Stimulated activated CD8-positive, alpha-beta memory T cell treated with anti-CD3 and anti-CD28 coated beads, Interleukin-15, amount 100 ng/mL, for 48 hours (primary cell): ENCODE measurements at regions not wholly inside any gene's neighbourhood (a gene's known extent, or its start where the extent isn't known, plus 50 kb on each side); places are given as distances from the start of the nearest gene placed in this dataset.

Experiments
- DNase-seq, 2 donors: peaks; one replicate each; pipeline ENCODE4 v3.0.0-alpha.2; 2020; ENCODE audit warnings: low read depth in 2 of 2

DNA sequence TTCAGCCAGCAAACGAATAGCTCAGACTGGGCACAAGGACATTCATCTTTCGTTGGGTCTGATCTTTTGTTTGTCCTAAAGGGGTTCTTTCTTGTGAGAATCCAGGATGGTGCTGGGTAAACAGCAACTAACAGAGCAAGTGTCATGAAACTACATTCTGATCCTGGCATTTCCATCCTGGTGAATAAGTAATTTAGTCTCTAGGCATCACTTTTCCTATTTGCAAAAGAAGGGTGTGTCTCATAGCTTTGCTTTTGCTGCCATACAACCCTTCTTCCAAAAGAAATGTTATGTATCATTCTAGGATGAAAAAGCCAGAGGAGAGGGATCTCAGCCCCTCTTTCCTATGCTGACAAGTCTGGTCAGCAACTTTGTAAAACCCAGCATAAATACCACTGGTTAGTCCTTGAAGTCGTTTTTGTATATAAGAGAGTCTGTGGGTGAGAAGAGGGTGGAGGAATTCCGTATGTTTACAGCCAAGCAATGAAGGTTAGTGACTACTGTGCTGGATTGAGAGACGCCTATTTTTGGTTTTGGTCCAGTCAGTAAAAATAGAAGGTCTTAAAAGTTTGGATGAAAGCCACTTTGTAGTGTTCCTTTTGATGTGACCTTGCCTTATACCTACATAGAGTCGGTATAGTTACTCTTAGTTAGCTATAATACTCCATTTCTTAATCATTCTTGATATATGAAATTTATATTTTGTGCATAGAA lies 88.4 kb upstream of the SLC25A13 start:
- no peak for DNase-seq

DNA sequence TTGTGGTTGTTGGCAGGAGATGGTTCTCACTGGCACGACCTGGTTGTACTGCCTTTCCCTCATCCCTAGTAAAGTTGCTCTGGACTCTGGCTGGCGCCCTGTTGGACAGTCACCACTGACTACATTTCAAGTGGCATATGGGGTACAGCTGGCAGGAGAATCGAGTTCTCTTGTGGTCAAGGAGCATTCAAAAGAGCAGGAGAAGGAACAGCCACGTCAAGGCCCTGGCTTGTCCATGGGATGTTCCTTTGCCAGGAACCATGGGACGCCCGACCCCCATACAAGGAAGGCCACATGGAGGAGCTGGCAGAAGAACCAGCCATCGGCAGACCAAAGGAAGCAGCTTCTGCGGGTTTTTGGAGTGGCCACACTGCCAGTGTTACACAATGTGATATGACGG lies 87.0 kb upstream of the SLC25A13 start:
- no peak for DNase-seq

DNA sequence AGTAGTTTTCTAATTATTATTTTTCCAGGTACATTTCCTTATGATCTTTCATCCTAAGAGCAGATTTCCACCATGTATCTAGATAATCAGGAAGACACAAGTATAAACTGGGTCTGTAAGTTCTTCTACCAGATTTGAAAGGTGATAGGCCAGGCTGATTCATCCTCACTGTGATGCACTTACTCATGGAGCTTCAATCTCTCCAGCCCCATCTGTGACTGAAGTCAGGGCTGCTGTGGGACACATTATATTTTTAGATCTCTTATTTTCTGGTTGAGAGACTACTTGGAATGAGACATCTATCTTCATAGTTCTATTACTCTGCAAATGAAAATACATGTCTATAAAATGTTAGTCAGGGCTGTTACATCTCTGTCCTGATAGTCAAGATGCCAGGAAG lies 85.5 kb upstream of the SLC25A13 start:
- no peak for DNase-seq

DNA sequence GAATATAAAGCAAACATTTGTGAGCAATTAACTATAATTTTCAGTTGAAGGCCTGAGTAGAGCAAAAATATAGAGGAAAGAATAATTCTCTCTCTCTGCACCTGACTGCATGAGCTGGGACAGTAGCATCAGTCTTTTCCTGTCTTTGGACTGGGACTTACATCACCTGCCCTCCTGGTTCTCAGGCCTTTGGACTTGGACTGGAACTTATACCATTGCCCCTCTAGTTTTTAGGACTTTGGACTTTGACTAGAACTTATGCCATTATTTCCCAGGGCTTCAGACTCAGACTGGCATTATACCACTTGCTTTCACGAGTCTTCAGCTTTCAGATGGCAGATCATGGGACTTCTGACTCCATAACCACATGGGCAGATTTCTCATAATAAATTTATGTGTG lies 81.0 kb upstream of the SLC25A13 start:
- no peak for DNase-seq

DNA sequence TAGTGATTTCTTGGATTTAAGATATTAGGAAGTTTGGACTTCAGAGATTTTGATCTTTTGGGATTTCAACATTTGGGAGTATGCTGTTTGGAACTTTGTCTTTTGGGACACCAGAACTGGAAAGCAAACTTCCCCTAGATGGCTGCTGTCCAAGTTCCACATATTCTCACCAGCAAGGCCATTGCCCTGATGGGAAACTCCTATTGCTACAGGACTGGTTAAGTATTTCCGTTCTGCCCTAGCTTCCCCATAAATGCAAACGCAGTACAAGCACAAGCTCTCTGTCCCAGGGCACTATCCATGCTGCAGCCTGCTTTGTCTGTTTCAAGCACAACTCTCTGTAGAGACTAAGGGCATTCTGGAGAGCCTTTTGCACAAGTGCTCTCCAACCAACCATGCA lies 79.3 kb upstream of the SLC25A13 start:
- no peak for DNase-seq

DNA sequence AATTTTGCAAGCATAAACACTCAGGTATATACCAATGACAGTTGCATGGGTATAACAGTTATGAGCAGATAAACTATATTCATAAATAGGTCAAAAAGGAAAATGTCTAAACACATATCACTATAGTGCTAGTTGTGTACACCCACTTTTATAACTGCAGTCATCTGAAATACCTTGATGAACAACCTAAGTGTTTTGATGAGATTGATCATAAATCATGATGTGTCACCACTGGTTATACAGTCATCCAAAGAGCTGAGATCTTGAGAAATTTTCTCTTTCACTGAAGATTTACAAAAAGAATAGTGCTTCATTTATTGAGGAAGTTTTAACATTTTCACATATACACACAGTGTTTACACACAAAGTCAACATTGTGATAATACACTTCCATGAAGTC lies 78.6 kb upstream of the SLC25A13 start:
- no peak for DNase-seq

DNA sequence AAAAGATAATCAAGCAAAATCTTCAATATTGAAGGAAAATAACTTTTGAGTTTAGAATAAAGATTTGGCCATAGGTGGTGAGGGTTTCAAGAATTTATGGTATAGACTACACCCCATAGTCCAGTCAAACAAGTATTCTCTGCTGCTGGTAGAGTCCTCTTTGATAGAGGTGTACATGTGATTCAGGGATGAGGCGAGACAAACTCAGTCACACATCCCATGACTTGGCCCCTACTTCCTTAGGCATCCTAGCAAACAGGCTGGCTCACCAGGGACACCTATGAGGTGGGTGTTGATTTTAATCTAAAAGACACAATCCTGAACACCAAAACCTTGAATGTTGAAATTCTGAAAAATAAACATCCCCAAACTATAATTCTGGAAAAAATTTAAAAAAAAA lies 78.1 kb upstream of the SLC25A13 start:
- no peak for DNase-seq

DNA sequence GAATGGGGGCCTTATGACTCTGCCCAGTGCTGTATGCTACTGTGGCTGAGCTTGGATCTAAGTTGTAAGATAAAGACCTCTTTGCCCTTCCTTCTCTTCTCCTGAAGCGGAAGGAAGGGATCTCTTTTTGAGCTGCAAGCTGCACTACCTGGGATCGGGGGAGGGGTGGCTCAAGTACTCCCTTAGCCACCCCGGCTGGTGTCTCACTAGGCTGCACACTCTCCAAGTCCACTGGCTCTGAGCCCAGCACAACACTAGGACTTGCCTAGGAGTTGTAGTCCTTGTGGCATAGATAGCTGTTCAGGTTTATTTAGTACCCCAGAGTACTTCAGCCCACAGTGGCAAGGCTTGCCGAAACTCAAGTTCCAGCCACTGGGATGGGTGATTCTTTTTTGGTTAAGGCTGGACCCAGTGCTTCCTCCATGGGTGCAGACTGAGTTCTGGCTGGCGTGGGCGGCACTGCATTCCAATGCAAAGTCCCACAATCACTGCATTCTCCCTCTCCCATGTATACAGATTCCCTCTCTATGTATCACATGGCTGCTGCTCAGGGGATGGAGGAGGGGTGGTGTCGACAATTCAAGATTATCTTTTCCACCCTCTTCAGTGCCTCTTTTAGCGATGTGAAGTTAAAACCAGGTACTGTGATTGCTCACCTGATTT lies 76.2 kb upstream of the SLC25A13 start:
- DNase-seq, result no peak

DNA sequence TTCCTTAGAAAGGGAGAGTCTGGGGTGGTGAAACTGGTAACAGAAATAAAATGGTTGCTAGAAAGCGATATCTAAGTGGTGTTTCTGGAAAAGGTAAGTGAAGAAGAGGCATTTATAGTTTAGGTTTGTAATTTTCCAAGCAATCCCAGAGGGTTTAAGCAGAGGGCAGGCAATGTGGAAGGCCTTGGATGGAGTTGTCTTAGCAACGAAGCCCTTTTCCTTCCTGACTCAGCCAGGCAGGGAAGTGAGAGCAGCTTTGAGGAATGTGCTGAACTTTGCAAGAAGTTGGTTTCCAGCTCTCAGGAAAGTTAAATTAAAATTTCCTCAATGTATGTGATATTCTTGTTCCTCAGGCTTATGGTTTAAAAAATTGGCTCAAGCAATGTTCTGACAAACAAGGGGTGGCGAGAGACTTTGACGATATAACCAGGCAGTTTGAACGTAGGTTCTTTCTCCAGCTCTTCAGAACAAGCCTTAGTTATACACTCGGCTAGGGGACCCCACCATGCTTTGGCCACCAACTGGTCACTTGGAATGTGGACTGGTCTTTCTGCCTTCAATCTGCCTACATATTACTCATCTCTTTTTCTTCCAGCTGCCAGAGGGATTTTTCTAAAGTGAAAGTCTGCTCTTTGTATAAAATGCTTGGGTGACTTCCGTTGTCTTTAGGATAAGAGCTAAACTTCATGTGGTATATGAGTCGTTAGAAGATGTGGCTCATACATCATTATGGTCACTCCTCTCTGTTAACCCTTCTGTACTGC lies 66.9 kb upstream of the SLC25A13 start:
- no peak for DNase-seq

DNA sequence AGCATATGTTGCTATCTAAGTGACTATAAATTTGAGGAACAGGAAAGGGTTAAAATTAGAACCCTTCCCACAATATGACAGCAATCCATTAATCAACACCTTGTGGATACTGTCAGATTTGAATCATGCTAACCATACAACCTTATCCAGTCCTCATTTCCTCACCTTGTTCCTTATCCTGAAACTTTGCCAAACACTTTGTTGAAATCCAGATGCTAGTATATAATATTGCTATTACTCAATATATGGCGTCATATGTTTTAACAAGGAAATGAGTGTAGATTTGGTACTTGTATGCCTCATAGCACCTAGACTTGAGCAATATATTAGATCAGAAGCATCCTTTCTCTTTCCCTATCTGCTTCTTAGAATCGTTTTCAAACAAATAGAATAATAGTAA lies 66.3 kb upstream of the SLC25A13 start:
- DNase-seq, result no peak

DNA sequence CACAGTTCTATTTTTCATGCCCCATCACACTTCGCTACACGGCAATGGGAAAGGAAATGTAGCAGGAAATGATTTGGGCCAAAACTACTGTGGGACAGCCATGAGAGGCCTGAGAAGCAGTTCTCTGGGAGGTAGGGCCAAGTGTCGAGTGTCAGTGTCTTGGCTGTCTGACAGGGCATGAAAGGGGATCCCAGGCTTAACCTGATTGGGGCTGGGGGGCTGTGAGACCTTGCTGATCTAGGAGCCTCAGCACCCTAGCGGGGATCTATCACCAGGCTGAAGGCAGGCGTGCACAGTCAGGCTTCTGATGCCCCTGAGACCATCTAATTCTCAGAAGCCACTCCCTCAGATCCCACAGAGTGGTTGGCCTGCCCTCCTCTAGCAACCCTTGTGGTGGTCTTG lies 58.2 kb upstream of the SLC25A13 start:
- DNase-seq, result no peak

DNA sequence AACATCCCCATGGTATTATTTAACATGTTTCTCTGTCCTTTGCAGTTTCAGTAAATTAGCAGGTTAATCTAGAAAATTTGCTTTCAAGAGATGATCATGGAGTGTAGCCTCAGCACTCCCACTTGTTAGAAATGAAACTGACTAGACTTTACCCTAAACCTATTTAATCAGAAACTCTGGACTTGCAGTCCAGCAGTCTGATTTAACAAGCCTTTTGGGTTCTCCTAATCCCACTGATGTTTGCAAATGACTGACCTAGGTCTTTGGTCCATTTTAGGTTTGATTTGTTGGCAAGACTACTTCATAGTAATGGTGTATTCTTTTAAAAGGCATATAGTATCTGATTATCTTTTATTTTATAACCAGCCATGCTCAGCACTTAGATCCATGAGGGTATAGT lies 55.5 kb upstream of the SLC25A13 start:
- DNase-seq, result no peak
